ENCODE measurements at regions not wholly inside any gene's neighbourhood (a gene's known extent, or its start where the extent isn't known, plus 50 kb on each side); places are given as distances from the start of the nearest gene placed in this dataset.
A peak's percentile ranks its signal among the peaks of the same experiment; 100 is the strongest.

GRCh38 chr13:74687442-74688182, 553.4 kb upstream of the KLF12 start:
- no peak for TF ChIP-seq CTCF (IDR thresholded peaks at IDR 0.05; ENCODE audit: unreplicated experiment)
- H3K36me3 Mint-ChIP-seq (ENCODE audit: insufficient read depth, unreplicated experiment): no peaks in the 10 kb centered on the region
- CTCF ChIA-PET: interaction anchor here (0.8 kb wide), 1 partner anchor 420 kb away, joined by 3 read pairs; no protein-coding TSS in a partner anchor
- DNase-seq (ENCODE audit: unreplicated experiment): no peak
- no peaks in the 10 kb centered on the region for H3K4me1 Mint-ChIP-seq (ENCODE audit: insufficient read depth, unreplicated experiment)
- H3K9me3 Mint-ChIP-seq (ENCODE audit: unreplicated experiment): no peaks in the 10 kb centered on the region
- no TSS peak for BruUV-seq (replicated peaks)
- no peak overlapping the region for H3K4me3 Mint-ChIP-seq (ENCODE audit: unreplicated experiment)
- H3K27me3 Mint-ChIP-seq (ENCODE audit: insufficient read depth, unreplicated experiment): no peaks in the 10 kb centered on the region
- no peak overlapping the region for H3K27ac Mint-ChIP-seq (ENCODE audit: low read depth, unreplicated experiment)
- intact Hi-C loops (cut with micrococcal nuclease): no loop called here
- POLR2A ChIA-PET: no interaction called here

- no peaks in the 10 kb centered on the region for H3K27me3 Mint-ChIP-seq (ENCODE audit: insufficient read depth, unreplicated experiment)
- BruUV-seq (replicated peaks): no TSS peak
- no peak overlapping the region for H3K27ac Mint-ChIP-seq (ENCODE audit: low read depth, unreplicated experiment)
- H3K9me3 Mint-ChIP-seq (ENCODE audit: unreplicated experiment): no peaks in the 10 kb centered on the region
- ChIA-PET POLR2A (no interaction called here), CTCF (interaction anchor here (0.9 kb wide), 1 partner anchor 9 kb away, joined by 3 read pairs; no protein-coding TSS in a partner anchor)
- H3K4me1 Mint-ChIP-seq (ENCODE audit: insufficient read depth, unreplicated experiment): no peaks in the 10 kb centered on the region
- DNase-seq (ENCODE audit: unreplicated experiment): peak; percentile 16
- no peak for TF ChIP-seq CTCF (IDR thresholded peaks at IDR 0.05; ENCODE audit: unreplicated experiment)
- intact Hi-C loops (cut with micrococcal nuclease): no loop called here
- H3K36me3 Mint-ChIP-seq (ENCODE audit: insufficient read depth, unreplicated experiment): no peaks in the 10 kb centered on the region
- no peak overlapping the region for H3K4me3 Mint-ChIP-seq (ENCODE audit: unreplicated experiment)
Measured at GRCh38 chr13:74683411-74683810, 549.2 kb upstream of the KLF12 start.

GRCh38 chr13:74682746-74683145, 548.5 kb upstream of the KLF12 start:
- ChIA-PET CTCF (interaction anchor here (0.6 to 1.7 kb wide), 2 partner anchors 529 to 537 kb away, joined by 3 to 9 read pairs; no protein-coding TSS in a partner anchor), POLR2A (no interaction called here)
- Mint-ChIP-seq H3K27me3 (ENCODE audit: insufficient read depth, unreplicated experiment) (no peaks in the 10 kb centered on the region), H3K4me1 (ENCODE audit: insufficient read depth, unreplicated experiment) (no peaks in the 10 kb centered on the region), H3K9me3 (ENCODE audit: unreplicated experiment) (no peaks in the 10 kb centered on the region), H3K27ac (ENCODE audit: low read depth, unreplicated experiment) (no peak overlapping the region), H3K4me3 (ENCODE audit: unreplicated experiment) (no peak overlapping the region), H3K36me3 (ENCODE audit: insufficient read depth, unreplicated experiment) (no peaks in the 10 kb centered on the region)
- intact Hi-C loops (cut with micrococcal nuclease): no loop called here
- DNase-seq (ENCODE audit: unreplicated experiment): no peak
- TF ChIP-seq CTCF (IDR thresholded peaks at IDR 0.05; ENCODE audit: unreplicated experiment): no peak
- no TSS peak for BruUV-seq (replicated peaks)

GRCh38 chr13:74681891-74682290, 547.7 kb upstream of the KLF12 start:
- Mint-ChIP-seq H3K9me3 (ENCODE audit: unreplicated experiment) (no peaks in the 10 kb centered on the region), H3K4me1 (ENCODE audit: insufficient read depth, unreplicated experiment) (no peaks in the 10 kb centered on the region), H3K27ac (ENCODE audit: low read depth, unreplicated experiment) (no peak overlapping the region), H3K27me3 (ENCODE audit: insufficient read depth, unreplicated experiment) (no peaks in the 10 kb centered on the region), H3K4me3 (ENCODE audit: unreplicated experiment) (no peak overlapping the region), H3K36me3 (ENCODE audit: insufficient read depth, unreplicated experiment) (no peaks in the 10 kb centered on the region)
- ChIA-PET POLR2A (no interaction called here), CTCF (interaction anchor here (0.9 to 1.7 kb wide), 2 partner anchors 483 to 538 kb away, joined by 5 to 9 read pairs; no protein-coding TSS in a partner anchor)
- intact Hi-C loops (cut with micrococcal nuclease): no loop called here
- TF ChIP-seq CTCF (IDR thresholded peaks at IDR 0.05; ENCODE audit: unreplicated experiment): no peak
- BruUV-seq (replicated peaks): no TSS peak
- no peak for DNase-seq (ENCODE audit: unreplicated experiment)
